Superior temporal gyrus (tissue), 1 donor: ENCODE measurements at regions not wholly inside any gene's neighbourhood (a gene's known extent, or its start where the extent isn't known, plus 50 kb on each side); places are given as distances from the start of the nearest gene placed in this dataset.

Source experiments
- DNase-seq: peaks from one replicate; pipeline ENCODE4 v3.0.0-alpha.2; 2016; ENCODE audit errors: extremely low spot score

GRCh38 chr11:81033779-81034540 lies 1593.1 kb upstream of the TENM4 start:
- DNase-seq: no peak

GRCh38 chr11:81032906-81033305 lies 1592.1 kb upstream of the TENM4 start:
- no peak for DNase-seq

GRCh38 chr11:81030186-81030585 lies 1589.4 kb upstream of the TENM4 start:
- DNase-seq: no peak

GRCh38 chr11:81026032-81026431 lies 1585.2 kb upstream of the TENM4 start:
- DNase-seq: no peak

GRCh38 chr11:81022057-81022456 lies 1581.2 kb upstream of the TENM4 start:
- no peak for DNase-seq

- no peak for DNase-seq
These were observed 1569.8 kb upstream of the TENM4 start for GRCh38 chr11:81010631-81011030.

- DNase-seq: peak; percentile 50
These were observed 1566.2 kb upstream of the TENM4 start for GRCh38 chr11:81007046-81007445.

- DNase-seq: no peak
These were observed 1564.8 kb upstream of the TENM4 start for GRCh38 chr11:81005595-81005994.

- DNase-seq: no peak
These were observed 1563.7 kb upstream of the TENM4 start for GRCh38 chr11:81004576-81004975.

- no peak for DNase-seq
These were observed 1561.5 kb upstream of the TENM4 start for GRCh38 chr11:81002374-81002773.

GRCh38 chr11:81000735-81001134 lies 1559.9 kb upstream of the TENM4 start:
- DNase-seq: no peak

- DNase-seq: no peak
These were observed 1559.5 kb upstream of the TENM4 start for GRCh38 chr11:81000334-81000733.

GRCh38 chr11:80995523-80995922 lies 1554.7 kb upstream of the TENM4 start:
- no peak for DNase-seq

- DNase-seq: no peak
These were observed 1552.7 kb upstream of the TENM4 start for GRCh38 chr11:80993536-80993935.

GRCh38 chr11:80990885-80991284 lies 1550.1 kb upstream of the TENM4 start:
- no peak for DNase-seq

GRCh38 chr11:80987171-80987570 lies 1546.3 kb upstream of the TENM4 start:
- no peak for DNase-seq

GRCh38 chr11:80986421-80987074 lies 1545.7 kb upstream of the TENM4 start:
- no peak for DNase-seq

- DNase-seq: no peak
These were observed 1539.4 kb upstream of the TENM4 start for GRCh38 chr11:80980227-80980626.

- DNase-seq: no peak
These were observed 1533.0 kb upstream of the TENM4 start for GRCh38 chr11:80973786-80974185.

- no peak for DNase-seq
These were observed 1529.2 kb upstream of the TENM4 start for GRCh38 chr11:80970037-80970436.

- no peak for DNase-seq
These were observed 1526.8 kb upstream of the TENM4 start for GRCh38 chr11:80967649-80968048.

GRCh38 chr11:80960381-80961029 lies 1519.7 kb upstream of the TENM4 start:
- DNase-seq: no peak

- no peak for DNase-seq
These were observed 1518.9 kb upstream of the TENM4 start for GRCh38 chr11:80959751-80960150.
